A549 (cell line): ENCODE measurements at regions not wholly inside any gene's neighbourhood (a gene's known extent, or its start where the extent isn't known, plus 50 kb on each side); places are given as distances from the start of the nearest gene placed in this dataset.
A peak's percentile ranks its signal among the peaks of the same experiment; 100 is the strongest.

Source experiments
- ATAC-seq, 2 experiments: fragments of 200-7000 bp in 1 of 2; fragments of >200 bp in 1 of 2; cut with Nextera tagmentation in 1 of 2; cut with Tn5 transposase in 1 of 2; 3 replicates each; pipeline versions ENCODE4 v1.8.0 to v1.9.1; 2018 to 2020; ENCODE audit warnings: mild to moderate bottlenecking in 1 of 2, moderate library complexity in 1 of 2
- CTCF ChIA-PET: fragments of 300-600 bp; sonication (Branson Sonifier 250); formaldehyde crosslinking; extraction: SDS; loops from one replicate; lab custom pipeline; 2021; ENCODE audit warnings: antibody characterized with exemption, inconsistent platforms; lab: Yijun Ruan, JAX
- POLR2A ChIA-PET: fragments of 350-600 bp; formaldehyde crosslinking; extraction: SDS; loops from one replicate; lab custom pipeline; 2021; ENCODE audit warnings: antibody characterized with exemption, inconsistent platforms; lab: Yijun Ruan, JAX
- DNase-seq, 2 experiments: peaks; one replicate each; pipeline versions ENCODE4 v3.0.0 to v3.0.0-alpha.2; 2011 to 2016; ENCODE audit warnings: low read depth in 1 of 2, low spot score in 1 of 2
- FAIRE-seq: peaks from 2 replicates; lab custom pipeline; 2011; peaks lifted over from hg19 to GRCh38; lab: Jason Lieb, UNC
- H3K27ac ChIP-seq, 2 experiments: fragments of >200 bp; sonication (Bioruptor Twin); formaldehyde crosslinking; 3 replicates each; pipeline ENCODE4 v1.5.1; 2016 to 2017
- H3K4me1 ChIP-seq: fragments of >200 bp; sonication (Bioruptor Twin); formaldehyde crosslinking; 3 replicates; pipeline ENCODE4 v1.6.1; 2016
- H3K4me2 ChIP-seq: fragments of >200 bp; sonication (Bioruptor Twin); formaldehyde crosslinking; 3 replicates; pipeline ENCODE4 v1.6.1; 2016
- H3K4me3 ChIP-seq: fragments of >200 bp; sonication (Bioruptor Twin); formaldehyde crosslinking; 3 replicates; pipeline ENCODE4 v1.5.1; 2016
- H3K9me3 ChIP-seq: fragments of >200 bp; sonication (Bioruptor Twin); formaldehyde crosslinking; 3 replicates; pipeline ENCODE4 v1.6.1; 2016
- CHD2 ChIP-seq: fragments of 150-350 bp; IDR thresholded peaks from 2 replicates; pipeline ENCODE4 v1.6.1; 2014; ENCODE audit warnings: low read length; ENCODE audit not compliant: partially characterized antibody
- CHD4 ChIP-seq: fragments of 200-600 bp; sonication (generic); IDR thresholded peaks from 2 replicates; pipeline ENCODE4 v1.6.1; 2016; ENCODE audit warnings: antibody characterized with exemption, mild to moderate bottlenecking, borderline replicate concordance
- EHF ChIP-seq: fragments of 250-450 bp; sonication (Bioruptor Pico); IDR thresholded peaks from 2 replicates; pipeline ENCODE4 v1.5.0; 2020; ENCODE audit warnings: mild to moderate bottlenecking
- EP300 ChIP-seq, 2 experiments: fragments of >200 bp; sonication (Bioruptor Twin); formaldehyde crosslinking; IDR thresholded peaks; 2 replicates in 1 of 2; 3 replicates in 1 of 2; pipeline ENCODE4 v1.6.1; 2016 to 2017
- FOSB ChIP-seq: fragments of 250-450 bp; sonication (Bioruptor Pico); IDR thresholded peaks from 2 replicates; pipeline ENCODE4 v1.5.0; 2020; ENCODE audit warnings: mild to moderate bottlenecking, moderate library complexity
- GATA3 ChIP-seq: IDR thresholded peaks from 2 replicates; pipeline ENCODE4 v1.6.1; 2012; ENCODE audit warnings: borderline replicate concordance
- KDM1A ChIP-seq: fragments of 200-600 bp; sonication (generic); IDR thresholded peaks from 2 replicates; pipeline ENCODE4 v1.6.1; 2016; ENCODE audit warnings: low read depth, mild to moderate bottlenecking
- KDM5A ChIP-seq: fragments of 200-600 bp; sonication (generic); IDR thresholded peaks from 2 replicates; pipeline ENCODE4 v1.6.1; 2016; ENCODE audit warnings: antibody characterized with exemption, mild to moderate bottlenecking
- MAFK ChIP-seq: fragments of 450-650 bp; IDR thresholded peaks from 2 replicates; pipeline ENCODE4 v1.6.1; 2014; ENCODE audit not compliant: partially characterized antibody
- NFE2L2 ChIP-seq: fragments of 150-350 bp; conservative IDR thresholded peaks from 2 replicates; pipeline ENCODE4 v1.6.1; 2014; ENCODE audit warnings: low read length
- POLR2A ChIP-seq: IDR thresholded peaks from 2 replicates; pipeline ENCODE4 v1.6.1; 2012; ENCODE audit warnings: mild to moderate bottlenecking, low read length
- POLR2AphosphoS2 ChIP-seq: conservative IDR thresholded peaks from 2 replicates; pipeline ENCODE4 v1.6.1; 2012; ENCODE audit warnings: low read length, improper control_type of control experiment, inconsistent platforms
- RARB ChIP-seq: fragments of 250-450 bp; sonication (Bioruptor Pico); IDR thresholded peaks from 2 replicates; pipeline ENCODE4 v1.8.0; 2021; ENCODE audit warnings: mild to moderate bottlenecking, moderate library complexity
- RCOR1 ChIP-seq: fragments of 150-350 bp; IDR thresholded peaks from 2 replicates; pipeline ENCODE4 v1.6.1; 2014; ENCODE audit warnings: antibody characterized with exemption, low read length, low read depth
- SMC3 ChIP-seq: fragments of >200 bp; sonication (Bioruptor Twin); formaldehyde crosslinking; IDR thresholded peaks from 3 replicates; pipeline ENCODE4 v1.6.1; 2018; ENCODE audit warnings: inconsistent platforms
- SREBF2 ChIP-seq: fragments of 450-650 bp; IDR thresholded peaks from 2 replicates; pipeline ENCODE4 v1.6.1; 2014; ENCODE audit warnings: mild to moderate bottlenecking, moderate library complexity
- TP53 ChIP-seq: fragments of 250-450 bp; sonication (Bioruptor Pico); IDR thresholded peaks from 2 replicates; pipeline ENCODE4 v1.5.0; 2021; ENCODE audit warnings: mild to moderate bottlenecking, moderate library complexity
- ZSCAN20 ChIP-seq: fragments of 250-450 bp; sonication (Bioruptor Pico); IDR thresholded peaks from 2 replicates; pipeline ENCODE4 v1.8.0; 2022; ENCODE audit warnings: mild to moderate bottlenecking, moderate library complexity
- WGBS: methylation state at CpG from one replicate; pipeline ENCODE4 v1.1.6; 2017; ENCODE audit errors: missing lambda C conversion rate; 5-methylcytosine and 5-hydroxymethylcytosine counted together
- TF ChIP-seq, protein P1 (sequence below): fragments of 200-600 bp; sonication (generic); IDR thresholded peaks from 2 replicates; pipeline ENCODE4 v1.6.1; 2016; ENCODE audit warnings: antibody characterized with exemption, mild to moderate bottlenecking, moderate library complexity
- TF ChIP-seq, protein P2 (sequence below): fragments of 450-650 bp; IDR thresholded peaks from 2 replicates; pipeline ENCODE4 v1.6.1; 2014; ENCODE audit warnings: antibody characterized with exemption
- TF ChIP-seq, protein P3 (sequence below): IDR thresholded peaks from 2 replicates; pipeline ENCODE4 v1.6.1; 2012
- TF ChIP-seq, protein P4 (sequence below): IDR thresholded peaks from 2 replicates; pipeline ENCODE4 v1.6.1; 2012; ENCODE audit warnings: low read depth, borderline replicate concordance

DNA sequence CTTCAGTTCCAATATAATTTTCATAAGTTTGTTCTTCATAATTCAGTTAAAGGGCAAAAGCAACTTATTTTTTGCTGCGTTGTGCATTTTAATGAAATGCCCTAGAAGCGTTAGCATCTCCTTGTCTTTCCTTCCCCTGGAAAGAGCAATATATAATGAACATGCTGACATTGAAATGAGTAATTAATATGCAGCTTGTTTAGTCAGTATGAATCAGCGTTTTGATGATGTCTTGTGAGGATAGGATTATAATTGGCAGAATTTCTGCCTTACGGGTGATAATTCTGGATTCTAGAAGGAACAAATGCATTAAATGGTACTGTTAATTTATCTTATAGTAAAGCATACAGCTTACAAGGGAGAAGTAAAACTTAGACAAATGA is 152.3 kb upstream of the MMADHC start:
- Histone ChIP-seq H3K4me2 (no peak overlapping the region), H3K9me3 (0 out of 3 replicates have a peak, but pooled peaks cover 2% of the 10 kb centered on the region), H3K27ac (no peak overlapping the region), H3K4me1 (peaks cover 18% of the 10 kb centered on the region), H3K4me3 (no peak overlapping the region)
- POLR2A ChIA-PET, result no interaction called here
- TF ChIP-seq MAFK (peak; percentile 17), RCOR1 (no peak), CHD2 (no peak), SREBF2 (no peak)
- TF ChIP-seq, protein P1, sequence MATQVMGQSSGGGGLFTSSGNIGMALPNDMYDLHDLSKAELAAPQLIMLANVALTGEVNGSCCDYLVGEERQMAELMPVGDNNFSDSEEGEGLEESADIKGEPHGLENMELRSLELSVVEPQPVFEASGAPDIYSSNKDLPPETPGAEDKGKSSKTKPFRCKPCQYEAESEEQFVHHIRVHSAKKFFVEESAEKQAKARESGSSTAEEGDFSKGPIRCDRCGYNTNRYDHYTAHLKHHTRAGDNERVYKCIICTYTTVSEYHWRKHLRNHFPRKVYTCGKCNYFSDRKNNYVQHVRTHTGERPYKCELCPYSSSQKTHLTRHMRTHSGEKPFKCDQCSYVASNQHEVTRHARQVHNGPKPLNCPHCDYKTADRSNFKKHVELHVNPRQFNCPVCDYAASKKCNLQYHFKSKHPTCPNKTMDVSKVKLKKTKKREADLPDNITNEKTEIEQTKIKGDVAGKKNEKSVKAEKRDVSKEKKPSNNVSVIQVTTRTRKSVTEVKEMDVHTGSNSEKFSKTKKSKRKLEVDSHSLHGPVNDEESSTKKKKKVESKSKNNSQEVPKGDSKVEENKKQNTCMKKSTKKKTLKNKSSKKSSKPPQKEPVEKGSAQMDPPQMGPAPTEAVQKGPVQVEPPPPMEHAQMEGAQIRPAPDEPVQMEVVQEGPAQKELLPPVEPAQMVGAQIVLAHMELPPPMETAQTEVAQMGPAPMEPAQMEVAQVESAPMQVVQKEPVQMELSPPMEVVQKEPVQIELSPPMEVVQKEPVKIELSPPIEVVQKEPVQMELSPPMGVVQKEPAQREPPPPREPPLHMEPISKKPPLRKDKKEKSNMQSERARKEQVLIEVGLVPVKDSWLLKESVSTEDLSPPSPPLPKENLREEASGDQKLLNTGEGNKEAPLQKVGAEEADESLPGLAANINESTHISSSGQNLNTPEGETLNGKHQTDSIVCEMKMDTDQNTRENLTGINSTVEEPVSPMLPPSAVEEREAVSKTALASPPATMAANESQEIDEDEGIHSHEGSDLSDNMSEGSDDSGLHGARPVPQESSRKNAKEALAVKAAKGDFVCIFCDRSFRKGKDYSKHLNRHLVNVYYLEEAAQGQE, result no peak
- 72% methylated on average over 4 of the region's 4 CpGs for WGBS
- CTCF ChIA-PET, result no interaction called here
- no peak for ATAC-seq
- FAIRE-seq, result no peak
- DNase-seq, result no peak

DNA sequence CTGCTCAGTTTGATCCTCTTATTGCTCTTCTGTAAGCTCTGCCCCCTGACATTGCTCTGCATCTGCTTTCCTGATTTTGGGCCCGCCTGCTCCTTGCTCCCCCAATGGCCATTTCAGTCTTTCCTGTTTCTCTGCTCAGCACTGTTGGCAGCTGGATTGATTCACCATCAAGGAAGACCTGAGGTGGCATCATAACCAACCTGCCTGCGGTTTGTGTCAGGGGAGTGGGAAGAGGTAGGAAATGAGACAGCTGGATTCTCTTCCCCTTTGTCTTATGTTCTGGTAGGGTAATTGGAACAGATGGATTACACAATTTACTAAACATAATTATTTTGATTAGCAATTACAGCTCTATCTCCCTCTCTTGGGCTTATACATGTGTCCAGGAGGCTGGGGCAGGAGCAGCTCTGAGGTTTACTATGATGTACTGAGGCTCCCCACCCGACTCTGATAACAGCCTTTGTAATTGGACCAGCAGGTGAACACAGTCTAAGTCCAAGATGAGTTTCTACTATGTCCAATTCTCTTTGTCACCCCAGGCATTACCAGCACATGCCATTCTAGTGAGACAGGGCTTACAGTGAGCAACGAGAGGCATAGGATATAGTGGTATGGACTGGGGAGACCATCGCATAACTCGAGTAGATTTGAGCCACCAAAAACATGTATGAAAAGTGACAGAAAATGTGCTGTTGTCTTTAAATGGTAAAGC is 151.8 kb upstream of the MMADHC start:
- 86% methylated on average over 6 of the region's 6 CpGs for WGBS
- POLR2A ChIA-PET, result no interaction called here
- CTCF ChIA-PET, result no interaction called here
- no peak overlapping the region for H3K4me3 ChIP-seq
- no peak for ATAC-seq
- FAIRE-seq, result no peak
- H3K27ac ChIP-seq, result peak overlapping the region in 1 of 2 experiments; percentile 25; a peak in 2 of 6 replicates
- H3K9me3 ChIP-seq, result 0 out of 3 replicates have a peak, but pooled peaks cover 2% of the 10 kb centered on the region
- H3K4me1 ChIP-seq, result peaks cover 18% of the 10 kb centered on the region
- no peak overlapping the region for H3K4me2 ChIP-seq
- no peak for DNase-seq
- TF ChIP-seq, protein P2, sequence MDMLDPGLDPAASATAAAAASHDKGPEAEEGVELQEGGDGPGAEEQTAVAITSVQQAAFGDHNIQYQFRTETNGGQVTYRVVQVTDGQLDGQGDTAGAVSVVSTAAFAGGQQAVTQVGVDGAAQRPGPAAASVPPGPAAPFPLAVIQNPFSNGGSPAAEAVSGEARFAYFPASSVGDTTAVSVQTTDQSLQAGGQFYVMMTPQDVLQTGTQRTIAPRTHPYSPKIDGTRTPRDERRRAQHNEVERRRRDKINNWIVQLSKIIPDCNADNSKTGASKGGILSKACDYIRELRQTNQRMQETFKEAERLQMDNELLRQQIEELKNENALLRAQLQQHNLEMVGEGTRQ, result no peak
- TF ChIP-seq, protein P3, sequence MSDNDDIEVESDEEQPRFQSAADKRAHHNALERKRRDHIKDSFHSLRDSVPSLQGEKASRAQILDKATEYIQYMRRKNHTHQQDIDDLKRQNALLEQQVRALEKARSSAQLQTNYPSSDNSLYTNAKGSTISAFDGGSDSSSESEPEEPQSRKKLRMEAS, result no peak
- TF ChIP-seq EHF (CRISPR knock-in tag) (no peak), GATA3 (no peak), SMC3 (no peak), MAFK (no peak), RARB (CRISPR knock-in tag) (no peak), KDM5A (no peak), FOSB (no peak), POLR2AphosphoS2 (no peak), NFE2L2 (no peak), TP53 (CRISPR knock-in tag) (no peak), KDM1A (no peak), CHD4 (no peak), EP300 (IDR thresholded peaks at IDR 0.05) (no peak), POLR2A (no peak), ZSCAN20 (CRISPR knock-in tag) (no peak)
- TF ChIP-seq, protein P1, result no peak
- TF ChIP-seq, protein P4, sequence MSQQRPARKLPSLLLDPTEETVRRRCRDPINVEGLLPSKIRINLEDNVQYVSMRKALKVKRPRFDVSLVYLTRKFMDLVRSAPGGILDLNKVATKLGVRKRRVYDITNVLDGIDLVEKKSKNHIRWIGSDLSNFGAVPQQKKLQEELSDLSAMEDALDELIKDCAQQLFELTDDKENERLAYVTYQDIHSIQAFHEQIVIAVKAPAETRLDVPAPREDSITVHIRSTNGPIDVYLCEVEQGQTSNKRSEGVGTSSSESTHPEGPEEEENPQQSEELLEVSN, result no peak
- TF ChIP-seq, all 56 proteins: peak for 0
